PC-3 (cell line): ENCODE measurements at regions not wholly inside any gene's neighbourhood (a gene's known extent, or its start where the extent isn't known, plus 50 kb on each side); places are given as distances from the start of the nearest gene placed in this dataset.

Experiments used
- ATAC-seq: fragments of 200-7000 bp; cut with Tn5 transposase; 2 replicates; pipeline ENCODE4 v1.9.1; 2020; ENCODE audit warnings: mild to moderate bottlenecking, moderate library complexity
- BruUV-seq: library from RNA; stranded (reverse); fragments of 400-500 nt; replicated peaks from 2 replicates; lab custom pipeline; 2021; lab: Mats Ljungman, UMichigan
- CTCF ChIA-PET: fragments of 300-600 bp; sonication (Branson Sonifier 250); formaldehyde crosslinking; loops from one replicate; lab custom pipeline; 2022; ENCODE audit warnings: antibody characterized with exemption; lab: Charles Lee
- POLR2A ChIA-PET: fragments of 300-600 bp; sonication (Branson Sonifier 250); formaldehyde crosslinking; loops from one replicate; lab custom pipeline; 2022; ENCODE audit warnings: antibody characterized with exemption; ENCODE audit not compliant: unreplicated experiment; lab: Charles Lee
- DNase-seq: peaks from one replicate; pipeline ENCODE4 v3.0.0-alpha.2; 2015
- H2AFZ ChIP-seq: fragments of 300-600 bp; sonication (generic); 2 replicates; pipeline ENCODE4 v1.6.0; 2016; ENCODE audit warnings: antibody characterized with exemption, low read length
- H3F3A ChIP-seq: fragments of 300-600 bp; sonication (generic); one replicate; pipeline ENCODE4 v1.6.0; 2017; ENCODE audit warnings: antibody characterized with exemption, low read length, control low read depth, mild to moderate bottlenecking; ENCODE audit not compliant: unreplicated experiment
- H3K27ac ChIP-seq: fragments of 300-600 bp; sonication (generic); 2 replicates; pipeline ENCODE4 v1.5.1; 2016; ENCODE audit warnings: mild to moderate bottlenecking, low read length
- H3K27me3 ChIP-seq: fragments of 300-600 bp; sonication (generic); 2 replicates; pipeline ENCODE4 v1.6.1; 2016; ENCODE audit warnings: low read length, mixed read lengths
- H3K36me3 ChIP-seq: fragments of 300-600 bp; sonication (generic); 2 replicates; pipeline ENCODE4 v1.6.1; 2016; ENCODE audit warnings: low read depth, mixed run types, low read length, mixed read lengths
- H3K4me1 ChIP-seq: fragments of 300-600 bp; sonication (generic); 2 replicates; pipeline ENCODE4 v1.5.1; 2016; ENCODE audit warnings: low read length; ENCODE audit not compliant: insufficient read depth
- H3K4me2 ChIP-seq: fragments of 300-600 bp; sonication (generic); 2 replicates; pipeline ENCODE4 v1.6.0; 2016; ENCODE audit warnings: low read length
- H3K4me3 ChIP-seq: fragments of 300-600 bp; sonication (generic); 2 replicates; pipeline ENCODE4 v1.5.1; 2016; ENCODE audit warnings: mild to moderate bottlenecking, low read length, mixed read lengths
- H3K79me2 ChIP-seq: fragments of 300-600 bp; sonication (generic); 2 replicates; pipeline ENCODE4 v1.6.1; 2017; ENCODE audit warnings: low read length, mixed read lengths
- H3K9ac ChIP-seq: fragments of 300-600 bp; sonication (generic); 2 replicates; pipeline ENCODE4 v1.6.0; 2016; ENCODE audit warnings: mild to moderate bottlenecking, low read length
- H3K9me2 ChIP-seq: fragments of 300-600 bp; sonication (generic); replicated peaks from 2 replicates; pipeline ENCODE4 v1.6.1; 2016; ENCODE audit warnings: mixed run types, low read length, mixed read lengths
- H3K9me3 ChIP-seq: fragments of 300-600 bp; sonication (generic); 2 replicates; pipeline ENCODE4 v1.6.1; 2016; ENCODE audit warnings: low read length, mixed read lengths
- H4K20me1 ChIP-seq: fragments of 300-600 bp; sonication (generic); 2 replicates; pipeline ENCODE4 v1.6.1; 2016; ENCODE audit warnings: low read length, mixed read lengths
- CTCF ChIP-seq: fragments of 300-600 bp; sonication (generic); conservative IDR thresholded peaks from 2 replicates; pipeline ENCODE4 v1.5.1; 2017; ENCODE audit warnings: antibody characterized with exemption, low read depth, mild to moderate bottlenecking, low read length
- EZH2 ChIP-seq: fragments of 300-600 bp; sonication (generic); IDR thresholded peaks from one replicate; pipeline ENCODE4 v1.6.1; 2017; ENCODE audit warnings: antibody characterized with exemption, mild to moderate bottlenecking, low read length; ENCODE audit not compliant: unreplicated experiment
- EZH2phosphoT487 ChIP-seq: fragments of 300-600 bp; sonication (generic); IDR thresholded peaks from 2 replicates; pipeline ENCODE4 v1.6.1; 2018; ENCODE audit warnings: mild to moderate bottlenecking, antibody characterized with exemption, low read length, borderline replicate concordance
- intact Hi-C: fragments of 100-400 bp; cut with micrococcal nuclease; formaldehyde crosslinking; loops from 2 replicates; pipeline ENCODE4 v1.9.0; 2023

GRCh38 chr10:44016589-44017482 lies 368.1 kb downstream of the CXCL12 start:
- no peaks in the 10 kb centered on the region for H3K9me2 ChIP-seq
- POLR2A ChIA-PET: no interaction called here
- no peaks in the 10 kb centered on the region for H4K20me1 ChIP-seq
- no peak overlapping the region for H3K4me2 ChIP-seq
- no TSS peak for BruUV-seq
- no peaks in the 10 kb centered on the region for H3K4me1 ChIP-seq
- H3K36me3 ChIP-seq: no peaks in the 10 kb centered on the region
- CTCF ChIA-PET: no interaction called here
- intact Hi-C loops: no loop called here
- TF ChIP-seq EZH2phosphoT487: no peak
- no peak for TF ChIP-seq CTCF
- no peak for TF ChIP-seq EZH2
- 0 out of 2 replicates have a peak, but pooled peaks cover 3% of the 10 kb centered on the region for H3K9me3 ChIP-seq
- no peaks in the 10 kb centered on the region for H3F3A ChIP-seq
- DNase-seq (no peak), ATAC-seq (no peak)
- H3K79me2 ChIP-seq: no peaks in the 10 kb centered on the region
- no peak overlapping the region for H2AFZ ChIP-seq
- no peak overlapping the region for H3K27ac ChIP-seq
- H3K4me3 ChIP-seq: no peak overlapping the region
- H3K27me3 ChIP-seq: no peaks in the 10 kb centered on the region
- no peak overlapping the region for H3K9ac ChIP-seq

GRCh38 chr10:44015702-44016500 lies 367.2 kb upstream of the ZNF32 start:
- BruUV-seq: no TSS peak
- H3F3A ChIP-seq: no peaks in the 10 kb centered on the region
- no peak for TF ChIP-seq CTCF
- H4K20me1 ChIP-seq: no peaks in the 10 kb centered on the region
- H3K27ac ChIP-seq: no peak overlapping the region
- no peak overlapping the region for H2AFZ ChIP-seq
- H3K4me3 ChIP-seq: no peak overlapping the region
- DNase-seq (no peak), ATAC-seq (no peak)
- no peak overlapping the region for H3K4me2 ChIP-seq
- H3K4me1 ChIP-seq: no peaks in the 10 kb centered on the region
- ChIA-PET CTCF (no interaction called here), POLR2A (no interaction called here)
- H3K27me3 ChIP-seq: no peaks in the 10 kb centered on the region
- 0 out of 2 replicates have a peak, but pooled peaks cover 3% of the 10 kb centered on the region for H3K9me3 ChIP-seq
- H3K36me3 ChIP-seq: no peaks in the 10 kb centered on the region
- intact Hi-C loops: no loop called here
- H3K9ac ChIP-seq: no peak overlapping the region
- no peaks in the 10 kb centered on the region for H3K79me2 ChIP-seq
- no peaks in the 10 kb centered on the region for H3K9me2 ChIP-seq
